GM15510 (cell line): ENCODE measurements at regions not wholly inside any gene's neighbourhood (a gene's known extent, or its start where the extent isn't known, plus 50 kb on each side); places are given as distances from the start of the nearest gene placed in this dataset.

ENCODE experiments used
- POLR2A ChIP-seq: IDR thresholded peaks from 3 replicates; pipeline ENCODE4 v1.6.1; 2011; ENCODE audit warnings: borderline replicate concordance; ENCODE audit not compliant: insufficient read length; ENCODE audit errors: extremely low read depth

DNA sequence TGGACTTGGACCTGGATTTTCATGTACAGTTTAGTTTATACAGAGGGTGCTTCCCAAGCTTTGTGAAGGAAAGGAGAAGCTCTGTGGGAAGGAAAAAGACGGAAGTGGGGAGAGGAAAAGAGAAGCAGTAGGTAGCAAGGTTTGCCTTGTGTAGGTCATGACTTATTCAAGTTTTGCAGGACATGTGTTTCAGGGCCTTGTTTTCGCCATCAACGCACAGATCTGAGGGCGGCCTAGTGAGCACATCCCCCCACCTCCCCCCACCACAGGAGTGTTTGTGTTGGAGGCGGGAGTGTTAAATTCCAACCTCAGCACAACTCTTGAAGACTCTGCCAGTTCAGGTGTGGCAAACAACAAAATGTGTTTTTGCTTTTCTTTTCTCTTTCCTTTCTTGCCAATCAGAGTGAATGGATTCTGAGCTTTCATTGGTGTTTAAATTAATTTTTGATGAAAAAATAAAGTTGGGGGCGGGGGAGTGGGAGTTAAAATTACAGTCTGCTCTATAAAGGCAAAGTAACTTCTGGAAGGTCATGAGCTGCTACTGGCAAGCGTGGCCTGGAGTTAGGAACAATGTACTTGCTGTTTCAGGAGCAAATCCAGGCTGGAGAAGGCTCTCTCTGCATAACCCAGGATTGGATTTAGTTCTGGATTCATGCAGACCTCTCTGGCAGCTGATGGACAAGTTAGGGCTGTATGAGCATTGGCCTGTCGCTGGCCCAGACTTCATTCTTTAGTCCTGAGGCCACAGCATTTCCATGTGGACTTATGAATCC, 338.5 kb downstream of the CD83 start:
- no peak for TF ChIP-seq POLR2A

DNA sequence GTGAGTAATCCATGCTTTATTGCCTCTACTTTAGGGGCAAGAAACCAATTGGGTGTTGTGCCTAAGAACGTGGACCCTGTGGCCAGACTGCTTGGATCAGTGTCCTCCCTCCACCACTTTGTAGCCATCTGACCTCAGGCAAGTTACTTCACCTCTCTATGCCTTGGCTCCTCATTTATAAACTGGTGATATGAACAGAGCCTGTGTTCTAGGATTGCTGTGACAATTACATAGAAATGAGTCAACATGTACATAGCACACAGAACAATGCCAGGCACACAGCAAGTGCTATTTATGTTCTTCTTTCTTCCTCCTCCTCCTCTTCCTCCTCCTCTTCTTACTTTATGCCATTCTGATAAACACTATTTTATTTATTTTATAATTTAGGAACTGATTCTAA, 339.4 kb downstream of the CD83 start:
- TF ChIP-seq POLR2A, result no peak

DNA sequence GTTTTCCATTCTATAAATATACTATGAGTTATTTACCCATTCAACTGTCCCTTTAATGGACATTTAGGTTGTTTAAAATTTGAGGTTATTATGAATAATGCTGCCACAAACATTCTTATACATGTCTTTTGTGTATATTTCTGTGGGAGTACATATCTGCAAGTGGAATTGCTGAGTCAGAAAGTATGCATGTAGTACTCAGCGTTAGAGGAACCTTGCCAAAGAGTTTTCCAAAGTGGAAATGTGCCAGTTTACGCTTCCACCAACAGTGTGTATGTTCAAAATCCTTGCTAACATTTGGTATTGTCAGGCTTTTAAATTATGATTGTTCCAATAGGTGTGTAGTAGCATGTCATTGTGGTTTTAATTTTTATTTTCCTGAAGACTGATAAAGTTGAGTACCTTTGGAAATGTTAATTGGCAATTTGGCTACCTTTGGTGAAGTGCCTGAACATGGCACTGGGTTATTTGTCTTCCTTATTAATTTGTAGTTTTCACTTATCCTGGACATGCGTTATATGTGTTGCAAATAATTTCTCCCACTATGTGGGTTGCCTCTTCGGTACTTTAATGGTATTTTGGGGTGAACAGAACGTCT, 341.2 kb downstream of the CD83 start:
- TF ChIP-seq POLR2A, result no peak

DNA sequence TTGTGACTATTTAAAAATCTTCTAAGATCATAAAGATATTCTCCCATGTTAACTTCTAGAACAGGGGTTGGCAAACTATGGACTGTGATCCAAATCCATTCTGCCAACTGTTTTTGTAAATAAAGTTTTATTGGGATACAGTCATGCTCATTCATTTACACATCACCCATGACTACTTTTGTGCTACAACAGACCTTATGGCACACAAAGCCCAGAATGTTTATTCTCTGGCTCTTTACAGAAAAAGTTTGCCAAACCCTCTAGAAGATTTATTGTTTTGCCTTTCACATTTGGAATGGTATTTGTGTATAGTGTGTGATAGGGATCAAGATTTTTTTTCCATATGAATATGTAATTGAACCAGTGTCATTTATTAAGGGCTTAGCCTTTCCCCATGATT, 341.7 kb downstream of the CD83 start:
- TF ChIP-seq POLR2A, result no peak

DNA sequence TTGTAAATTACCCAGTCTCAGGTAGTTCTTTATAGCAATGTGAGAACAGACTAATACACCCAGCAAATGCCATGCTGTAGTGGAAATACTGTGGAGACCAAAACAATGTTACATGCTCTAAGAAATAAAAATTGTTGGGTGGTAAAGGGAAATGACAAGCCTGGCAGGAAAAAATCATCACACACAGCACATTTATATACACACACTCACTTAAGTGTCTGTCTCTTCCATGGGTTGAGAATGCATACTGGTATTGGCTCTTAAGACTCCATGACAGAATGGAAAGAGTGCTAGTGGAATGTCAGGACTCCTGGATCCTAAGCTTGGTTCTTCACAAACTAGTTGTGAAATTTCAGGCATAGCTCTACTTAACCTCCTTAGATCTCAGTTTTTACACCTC, 343.0 kb downstream of the CD83 start:
- TF ChIP-seq POLR2A, result no peak

DNA sequence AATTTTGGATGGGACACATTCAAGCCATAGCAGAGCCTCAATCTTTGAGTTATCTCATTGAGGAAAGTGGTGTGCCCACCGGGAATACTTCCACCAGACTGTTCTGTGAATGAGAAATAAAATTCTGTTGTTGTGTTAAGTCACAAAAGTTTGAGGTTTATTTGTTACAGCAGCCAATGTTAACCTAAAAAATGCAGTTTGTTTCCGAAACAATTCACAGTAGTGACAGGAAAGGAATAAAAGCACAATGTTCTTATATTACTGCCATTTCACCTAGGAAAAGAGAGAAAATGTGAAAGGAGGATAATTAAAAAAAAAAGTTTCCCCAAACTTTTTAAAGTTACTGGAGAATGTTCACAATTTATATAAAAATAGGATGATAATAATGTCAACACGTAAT, 344.6 kb downstream of the CD83 start:
- no peak for TF ChIP-seq POLR2A

DNA sequence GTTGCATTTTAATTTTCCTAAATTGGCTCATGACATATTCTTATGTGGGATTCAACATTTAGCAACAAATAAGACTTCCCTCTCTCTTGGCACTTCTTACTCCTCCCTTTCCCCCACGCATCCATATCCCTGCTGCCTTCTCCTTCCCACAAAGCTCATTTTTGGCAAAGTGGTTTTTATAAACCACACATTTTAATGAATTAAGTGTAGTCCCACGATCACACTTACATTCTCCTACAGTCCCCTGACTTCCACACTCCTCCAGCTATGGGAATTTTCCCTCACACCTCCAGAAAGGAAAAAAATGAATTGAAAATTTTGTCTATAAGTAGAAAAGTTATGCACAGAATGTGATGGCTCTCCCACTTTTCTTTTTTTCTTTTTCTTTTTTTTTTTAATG, 345.0 kb downstream of the CD83 start:
- TF ChIP-seq POLR2A, result no peak

DNA sequence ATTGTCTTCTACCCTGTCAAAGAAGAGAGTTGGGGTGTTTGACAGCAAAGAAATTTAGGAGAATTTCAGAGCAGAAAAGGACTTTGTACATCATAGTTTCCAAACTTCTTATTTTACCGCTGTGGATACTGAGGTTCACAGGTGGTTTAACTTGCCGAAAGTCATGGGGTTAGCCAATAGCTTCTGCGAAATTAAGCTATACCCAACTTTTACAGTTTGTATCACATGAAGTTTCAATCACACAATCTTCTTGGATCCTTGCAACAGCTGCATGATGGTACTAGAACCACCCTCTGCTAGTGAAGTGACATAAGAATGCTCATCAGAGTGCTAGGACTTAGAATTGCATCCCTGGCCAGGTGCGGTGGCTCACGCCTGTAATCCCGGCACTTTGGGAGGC, 345.5 kb downstream of the CD83 start:
- no peak for TF ChIP-seq POLR2A

DNA sequence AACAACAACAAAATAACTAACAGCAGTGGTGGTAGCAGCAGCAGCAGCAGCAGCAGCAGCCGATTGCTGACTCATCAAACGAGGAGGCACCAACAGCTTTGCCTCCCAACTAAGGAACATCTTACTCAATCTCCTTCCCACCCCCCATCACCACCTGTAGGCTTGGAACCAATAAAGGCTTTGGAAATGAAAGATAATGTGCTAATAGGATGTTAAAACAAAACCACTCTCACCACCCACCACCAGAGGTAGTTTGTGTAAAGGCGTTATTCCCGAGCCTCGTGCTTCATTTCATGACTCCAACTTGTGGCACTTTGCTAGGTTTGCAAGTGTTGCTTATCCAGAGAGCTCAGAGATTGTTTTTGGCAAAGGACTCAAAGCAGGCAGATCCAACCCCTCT, 346.5 kb downstream of the CD83 start:
- TF ChIP-seq POLR2A, result no peak

DNA sequence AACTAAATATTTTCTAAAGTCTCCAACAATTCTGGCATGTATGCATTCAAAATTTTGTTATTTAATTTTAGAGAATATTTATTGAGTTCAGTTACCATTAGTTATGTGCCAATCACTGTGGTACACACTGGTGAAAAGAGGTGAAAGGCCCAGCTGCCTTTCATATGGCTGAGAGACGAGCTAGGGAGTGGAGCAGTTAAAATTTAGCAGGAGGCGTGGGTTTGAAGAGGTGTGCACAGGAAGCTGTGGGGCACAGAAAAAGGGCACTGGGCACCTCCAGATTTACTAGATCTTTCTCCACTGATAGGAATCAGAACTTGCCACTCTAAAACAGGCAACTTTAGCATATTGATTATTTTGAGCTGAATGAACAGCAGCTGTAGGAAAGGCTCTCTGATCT, 347.1 kb downstream of the CD83 start:
- no peak for TF ChIP-seq POLR2A

DNA sequence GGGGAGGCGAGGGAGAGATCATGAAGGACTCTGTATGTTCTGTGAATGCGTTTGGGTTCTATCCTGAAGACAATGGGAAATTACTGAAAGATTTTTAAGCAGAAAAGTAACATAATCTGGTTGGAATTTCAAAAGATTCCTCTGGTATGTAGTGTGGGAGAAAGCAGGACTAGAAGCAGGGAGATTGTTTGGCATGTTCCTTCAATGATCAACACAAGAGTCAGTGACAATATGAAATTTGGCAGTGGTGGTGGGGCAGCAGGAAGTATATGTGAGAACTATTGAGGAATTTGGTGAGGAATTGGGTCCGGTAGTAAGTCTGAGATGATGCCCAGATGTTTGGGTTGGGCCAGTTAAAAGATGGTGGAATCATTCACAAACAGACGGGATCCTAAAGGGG, 348.7 kb downstream of the CD83 start:
- TF ChIP-seq POLR2A, result no peak

DNA sequence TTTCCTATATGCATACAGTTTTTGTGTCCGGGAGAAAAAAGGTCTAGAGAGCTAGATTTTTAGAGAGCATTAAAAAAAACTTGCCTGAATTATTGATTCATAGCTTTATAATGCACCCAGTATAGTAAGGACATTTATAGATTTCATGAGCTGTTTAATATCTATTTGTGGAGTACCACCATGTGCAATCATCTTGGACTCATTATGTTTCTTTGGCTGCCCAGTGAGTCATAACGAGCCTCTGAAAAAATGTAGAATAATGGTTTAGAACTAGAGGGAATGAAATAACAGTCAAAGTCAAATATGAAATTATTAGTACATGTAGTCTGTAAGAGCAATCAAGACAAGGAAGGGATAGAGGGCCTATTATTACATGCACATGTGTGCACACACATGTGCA, 350.0 kb downstream of the CD83 start:
- no peak for TF ChIP-seq POLR2A

DNA sequence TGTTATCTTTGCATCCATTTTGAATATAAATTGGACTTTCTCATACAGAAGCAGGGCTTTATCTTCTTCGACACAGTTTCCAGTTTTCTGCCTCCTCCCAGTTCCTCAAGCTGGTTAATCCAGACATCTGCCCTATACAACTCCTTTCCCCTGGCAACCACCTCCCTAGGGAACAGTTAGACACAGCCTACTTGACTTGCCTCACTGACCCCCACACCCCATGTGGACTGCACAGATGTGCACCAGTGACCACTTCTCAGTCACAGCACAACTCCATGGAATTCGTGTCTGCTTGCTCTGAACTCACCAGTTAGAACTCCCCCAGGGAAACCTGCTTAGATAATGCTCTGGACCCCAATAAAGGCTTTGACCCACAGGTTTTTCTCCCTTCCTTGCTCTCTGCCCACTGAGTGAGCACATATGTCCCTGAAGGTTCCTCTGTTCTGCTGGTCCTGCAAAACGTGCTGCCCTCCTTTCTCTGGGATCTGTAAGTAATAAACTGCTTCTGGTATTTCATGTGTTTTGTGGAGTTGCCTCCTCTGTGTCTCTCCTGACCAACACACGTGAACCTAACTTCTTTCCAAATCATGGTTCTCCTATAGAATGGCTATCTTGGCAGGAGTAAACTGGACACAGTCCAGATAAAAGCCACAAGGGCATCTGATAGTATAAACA, 351.2 kb downstream of the CD83 start:
- TF ChIP-seq POLR2A, result no peak

DNA sequence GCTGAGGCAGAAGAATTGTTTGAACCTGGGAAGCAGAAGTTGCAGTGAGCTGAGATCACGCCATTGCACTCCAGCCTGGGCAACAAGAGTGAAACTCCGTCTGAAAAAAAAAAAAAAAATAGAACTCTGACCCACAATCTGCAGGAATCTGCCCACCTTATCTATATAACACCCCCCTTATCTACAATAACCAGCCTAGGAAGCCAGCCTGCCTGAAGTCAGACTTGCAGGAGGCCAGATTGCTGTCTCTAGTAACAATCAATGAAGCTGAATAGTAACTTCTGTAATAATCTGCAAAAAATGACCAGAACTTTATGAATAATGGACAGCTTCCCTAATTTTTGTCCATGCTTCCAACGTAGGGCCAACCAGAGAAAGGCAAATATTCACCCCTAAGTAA, 352.5 kb downstream of the CD83 start:
- TF ChIP-seq POLR2A, result no peak

DNA sequence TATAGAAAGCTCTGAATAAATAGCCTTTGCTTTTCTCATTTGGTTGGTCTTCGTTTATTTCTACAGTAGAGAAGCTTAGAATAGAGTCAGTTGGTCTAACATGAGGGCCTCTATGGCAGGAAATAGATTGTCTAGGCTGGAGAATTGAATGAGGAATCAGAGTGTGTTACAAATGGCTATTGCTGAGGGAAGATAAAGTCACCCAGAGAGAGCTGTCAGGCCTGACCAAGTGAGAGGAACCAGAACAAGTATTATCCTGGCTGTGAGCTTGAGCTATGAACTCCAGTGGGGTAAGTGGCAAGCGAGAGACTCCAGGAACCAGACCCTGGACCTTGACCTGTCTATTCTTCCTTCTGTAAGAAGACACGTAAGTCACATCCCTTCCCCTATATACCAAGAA, 353.1 kb downstream of the CD83 start:
- TF ChIP-seq POLR2A, result no peak
